H1 (cell line): ENCODE measurements at regions not wholly inside any gene's neighbourhood (a gene's known extent, or its start where the extent isn't known, plus 50 kb on each side); places are given as distances from the start of the nearest gene placed in this dataset.

Source experiments
- CTCF ChIA-PET: fragments of 300-600 bp; sonication (Branson Sonifier 250); formaldehyde crosslinking; loops from one replicate; lab custom pipeline; 2021; ENCODE audit not compliant: partially characterized antibody; lab: Charles Lee
- POLR2A ChIA-PET: fragments of 300-600 bp; sonication (Branson Sonifier 250); formaldehyde crosslinking; loops from one replicate; lab custom pipeline; 2021; ENCODE audit warnings: inconsistent platforms; ENCODE audit not compliant: partially characterized antibody; lab: Charles Lee
- DNase-seq, 2 experiments: peaks; one replicate each; pipeline versions ENCODE4 v3.0.0 to v3.0.0-alpha.2; 2010 to 2022; ENCODE audit warnings: low spot score in 2 of 2, low read depth in 1 of 2, mixed read lengths in 1 of 2
- FAIRE-seq: peaks from 2 replicates; lab custom pipeline; 2011; peaks lifted over from hg19 to GRCh38; lab: Jason Lieb, UNC
- H2AFZ ChIP-seq: 2 replicates; pipeline ENCODE4 v1.8.1; 2012; ENCODE audit warnings: low read length, inconsistent platforms
- H2AK5ac ChIP-seq: 2 replicates; pipeline ENCODE4 v1.6.1; 2013; ENCODE audit warnings: low read depth, low read length
- H2BK120ac ChIP-seq: replicated peaks from 2 replicates; pipeline ENCODE3; 2013; ENCODE audit warnings: low read depth, low read length, inconsistent platforms
- H2BK12ac ChIP-seq: 2 replicates; pipeline ENCODE4 v1.6.1; 2013; ENCODE audit warnings: low read depth, low read length
- H2BK15ac ChIP-seq: 2 replicates; pipeline ENCODE4 v1.6.1; 2013; ENCODE audit warnings: low read length
- H2BK20ac ChIP-seq: 2 replicates; pipeline ENCODE4 v1.6.1; 2013; ENCODE audit warnings: low read length
- H2BK5ac ChIP-seq: 2 replicates; pipeline ENCODE4 v1.6.1; 2013; ENCODE audit warnings: low read depth, low read length
- H3K14ac ChIP-seq: 2 replicates; pipeline ENCODE4 v1.6.1; 2013; ENCODE audit warnings: inconsistent platforms; ENCODE audit not compliant: insufficient read length
- H3K18ac ChIP-seq: 2 replicates; pipeline ENCODE4 v1.6.1; 2013; ENCODE audit warnings: low read length; ENCODE audit errors: extremely low read depth
- H3K23ac ChIP-seq: 2 replicates; pipeline ENCODE4 v1.6.1; 2013; ENCODE audit warnings: inconsistent platforms; ENCODE audit not compliant: insufficient read length
- H3K23me2 ChIP-seq: 2 replicates; pipeline ENCODE4 v1.6.1; 2013; ENCODE audit warnings: low read depth, low read length
- H3K27ac ChIP-seq: 2 replicates; pipeline ENCODE4 v1.6.1; 2011; ENCODE audit warnings: low read depth, low read length, inconsistent platforms
- H3K27me3 ChIP-seq, 4 experiments: replicated peaks in 1 of 4; 1 replicate in 1 of 4; 2 replicates in 3 of 4; pipeline versions ENCODE4 v1.6.1 to v1.8.1; 2011 to 2013; ENCODE audit warnings: low read length in 3 of 4, mild to moderate bottlenecking in 3 of 4, inconsistent platforms in 2 of 4, mixed read lengths in 2 of 4, moderate library complexity in 1 of 4; ENCODE audit not compliant: control insufficient read depth in 3 of 4, insufficient read depth in 3 of 4; ENCODE audit errors: extremely low read depth in 1 of 4
- H3K36me3 ChIP-seq, 4 experiments: 2 replicates each; pipeline versions ENCODE4 v1.6.1 to v1.8.1; 2011 to 2013; ENCODE audit warnings: mild to moderate bottlenecking in 4 of 4, low read length in 3 of 4, moderate library complexity in 2 of 4, control low read depth in 1 of 4, inconsistent platforms in 1 of 4; ENCODE audit not compliant: insufficient read depth in 4 of 4, control insufficient read depth in 2 of 4
- H3K4ac ChIP-seq: replicated peaks from 2 replicates; pipeline ENCODE3; 2013; ENCODE audit warnings: low read length, low read depth, mixed read lengths, inconsistent platforms; ENCODE audit not compliant: insufficient read length
- H3K4me1 ChIP-seq, 4 experiments: replicated peaks in 1 of 4; 1 replicate in 1 of 4; 2 replicates in 3 of 4; pipeline versions ENCODE4 v1.6.1 to v1.8.1; 2011 to 2013; ENCODE audit warnings: low read length in 3 of 4, inconsistent platforms in 2 of 4, mixed read lengths in 1 of 4; ENCODE audit not compliant: insufficient read depth in 4 of 4, control insufficient read depth in 3 of 4
- H3K4me2 ChIP-seq, 2 experiments: 2 replicates each; pipeline versions ENCODE4 v1.6.1 to v1.8.1; 2011 to 2013; ENCODE audit warnings: low read depth in 2 of 2, low read length in 2 of 2, control low read depth in 1 of 2, inconsistent platforms in 1 of 2, mild to moderate bottlenecking in 1 of 2; ENCODE audit not compliant: insufficient read depth in 1 of 2
- H3K4me3 ChIP-seq, 4 experiments: fragments of 200-600, 300-600 bp in 1 of 4; sonication (generic), shearing (Covaris generic), sonication (Bioruptor Twin) in 1 of 4; 2 replicates each; pipeline versions ENCODE4 v1.5.1 to v1.8.1; 2011 to 2016; ENCODE audit warnings: low read length in 4 of 4, low read depth in 3 of 4, control low read depth in 2 of 4, inconsistent platforms in 2 of 4, mild to moderate bottlenecking in 2 of 4, mixed read lengths in 1 of 4, moderate library complexity in 1 of 4; ENCODE audit not compliant: insufficient read depth in 2 of 4; ENCODE audit errors: extremely low read depth in 1 of 4
- H3K56ac ChIP-seq: replicated peaks from 2 replicates; pipeline ENCODE3; 2013; ENCODE audit warnings: low read depth, mild to moderate bottlenecking, mixed read lengths, low read length, inconsistent platforms; ENCODE audit not compliant: insufficient read length
- H3K79me1 ChIP-seq: 2 replicates; pipeline ENCODE4 v1.6.1; 2013; ENCODE audit warnings: low read depth, low read length, control low read depth
- H3K79me2 ChIP-seq, 2 experiments: 2 replicates each; pipeline versions ENCODE4 v1.6.1 to v1.8.1; 2012 to 2013; ENCODE audit warnings: low read length in 2 of 2, mild to moderate bottlenecking in 2 of 2, inconsistent platforms in 1 of 2; ENCODE audit not compliant: insufficient read depth in 2 of 2, control insufficient read depth in 1 of 2
- H3K9ac ChIP-seq, 4 experiments: replicated peaks in 1 of 4; 1 replicate in 1 of 4; 2 replicates in 3 of 4; pipeline versions ENCODE4 v1.6.1 to v1.8.1; 2011 to 2013; ENCODE audit warnings: low read depth in 3 of 4, low read length in 3 of 4, control low read depth in 2 of 4, mild to moderate bottlenecking in 2 of 4, moderate library complexity in 2 of 4, inconsistent platforms in 1 of 4; ENCODE audit errors: extremely low read depth in 1 of 4
- H3K9me3 ChIP-seq, 2 experiments: 2 replicates each; pipeline versions ENCODE4 v1.6.1 to v1.8.1; 2012 to 2013; ENCODE audit warnings: mild to moderate bottlenecking in 2 of 2, moderate library complexity in 2 of 2, control low read depth in 1 of 2, inconsistent platforms in 1 of 2, low read depth in 1 of 2, low read length in 1 of 2, mixed read lengths in 1 of 2; ENCODE audit not compliant: insufficient read depth in 2 of 2
- H4K20me1 ChIP-seq, 2 experiments: replicated peaks in 1 of 2; 2 replicates each; pipeline versions ENCODE3 to v1.8.1; 2011 to 2013; ENCODE audit warnings: inconsistent platforms in 2 of 2, low read length in 2 of 2, mild to moderate bottlenecking in 1 of 2; ENCODE audit not compliant: insufficient read depth in 2 of 2, control insufficient read depth in 1 of 2
- H4K5ac ChIP-seq: 2 replicates; pipeline ENCODE4 v1.6.1; 2013; ENCODE audit warnings: low read length, low read depth, mixed read lengths, inconsistent platforms; ENCODE audit not compliant: insufficient read length
- H4K8ac ChIP-seq: 2 replicates; pipeline ENCODE4 v1.8.0; 2013; ENCODE audit warnings: mild to moderate bottlenecking, moderate library complexity, low read length, inconsistent platforms; ENCODE audit not compliant: insufficient read depth; ENCODE audit errors: extremely low read depth
- H4K91ac ChIP-seq: replicated peaks from 2 replicates; pipeline ENCODE3; 2013; ENCODE audit warnings: low read length, mixed read lengths, inconsistent platforms; ENCODE audit not compliant: insufficient read length
- BCL11A ChIP-seq, 2 experiments: IDR thresholded peaks; one replicate each; pipeline ENCODE4 v1.6.1; 2011; ENCODE audit warnings: low read depth in 2 of 2, low read length in 2 of 2, mild to moderate bottlenecking in 2 of 2
- HDAC2 ChIP-seq, 2 experiments: fragments of 300-600 bp in 1 of 2; sonication (generic) in 1 of 2; IDR thresholded peaks; 2 replicates each; pipeline ENCODE4 v1.6.1; 2011 to 2012; ENCODE audit warnings: low read depth in 2 of 2, low read length in 2 of 2, mild to moderate bottlenecking in 2 of 2, moderate library complexity in 2 of 2, borderline replicate concordance in 1 of 2, inconsistent platforms in 1 of 2
- HDAC6 ChIP-seq: IDR thresholded peaks from one replicate; pipeline ENCODE4 v1.7.1; 2012; ENCODE audit warnings: low read depth, mild to moderate bottlenecking, inconsistent platforms, low read length, moderate library complexity
- MAFK ChIP-seq: IDR thresholded peaks from 2 replicates; pipeline ENCODE4 v1.6.1; 2012; ENCODE audit warnings: low read depth, mild to moderate bottlenecking, improper control_type of control experiment, low read length
- RAD21 ChIP-seq, 2 experiments: IDR thresholded peaks in 1 of 2; conservative IDR thresholded peaks in 1 of 2; 2 replicates each; pipeline ENCODE4 v1.6.1; 2011; ENCODE audit warnings: low read depth in 2 of 2, low read length in 2 of 2, improper control_type of control experiment in 1 of 2, inconsistent platforms in 1 of 2, mild to moderate bottlenecking in 1 of 2, moderate library complexity in 1 of 2
- SIN3A ChIP-seq, 2 experiments: IDR thresholded peaks in 1 of 2; conservative IDR thresholded peaks in 1 of 2; 2 replicates each; pipeline ENCODE4 v1.6.1; 2011 to 2012; ENCODE audit warnings: low read length in 2 of 2, improper control_type of control experiment in 1 of 2, low read depth in 1 of 2, mild to moderate bottlenecking in 1 of 2
- TCF12 ChIP-seq: IDR thresholded peaks from 2 replicates; pipeline ENCODE4 v1.6.1; 2011; ENCODE audit warnings: low read depth, mild to moderate bottlenecking, low read length
- TEAD4 ChIP-seq: IDR thresholded peaks from 2 replicates; pipeline ENCODE4 v1.6.1; 2012; ENCODE audit warnings: low read depth, low read length, inconsistent platforms, mixed read lengths
- YY1 ChIP-seq: IDR thresholded peaks from 2 replicates; pipeline ENCODE4 v1.6.1; 2011; ENCODE audit warnings: low read depth, mild to moderate bottlenecking, low read length
- WGBS, 2 experiments: shearing (Covaris generic) in 1 of 2; methylation state at CpG; one replicate each; pipeline versions ENCODE4 v1.1.6 to v1.1.7; 2013 to 2015; ENCODE audit warnings: low lambda C conversion rate in 2 of 2, mixed read lengths in 2 of 2, inconsistent platforms in 1 of 2, low coverage in 1 of 2, missing lambda C conversion rate in 1 of 2; ENCODE audit not compliant: insufficient replicate concordance in 2 of 2, insufficient coverage in 1 of 2, insufficient read length in 1 of 2; ENCODE audit errors: extremely low coverage in 1 of 2, missing lambda C conversion rate in 1 of 2; 5-methylcytosine and 5-hydroxymethylcytosine counted together

GRCh38 chr5:112646139-112646936 lies 91.3 kb upstream of the APC start:
- H2AK5ac ChIP-seq, result no peak overlapping the region
- H4K20me1 ChIP-seq, result no peaks in the 10 kb centered on the region
- no peak overlapping the region for H2BK120ac ChIP-seq
- no peak overlapping the region for H3K4me2 ChIP-seq
- H2BK5ac ChIP-seq, result no peak overlapping the region
- H4K5ac ChIP-seq, result no peak overlapping the region
- H2AFZ ChIP-seq, result no peak overlapping the region
- no peaks in the 10 kb centered on the region for H3K9me3 ChIP-seq
- H4K8ac ChIP-seq, result no peak overlapping the region
- no peaks in the 10 kb centered on the region for H3K36me3 ChIP-seq
- H2BK12ac ChIP-seq, result no peak overlapping the region; the same call in 1 of the 2 replicates
- no peak for FAIRE-seq
- no peak overlapping the region for H3K14ac ChIP-seq
- H3K4me1 ChIP-seq, result no peaks in the 10 kb centered on the region; a peak in 1 of 7 replicates
- POLR2A ChIA-PET, result interaction anchor here (0.9 kb wide), 1 partner anchor 215 kb away, joined by 4 read pairs; the partner anchor contains the start of gene SRP19
- no peaks in the 10 kb centered on the region for H3K79me2 ChIP-seq
- H3K56ac ChIP-seq, result no peak overlapping the region
- no peak overlapping the region for H3K4ac ChIP-seq
- H3K23ac ChIP-seq, result no peak overlapping the region
- H3K18ac ChIP-seq, result no peak overlapping the region
- H2BK20ac ChIP-seq, result no peak overlapping the region
- no peak overlapping the region for H4K91ac ChIP-seq
- no peak overlapping the region for H3K4me3 ChIP-seq
- no peaks in the 10 kb centered on the region for H3K27me3 ChIP-seq
- whole genome bisulfite sequencing, 2 experiments, result 92% methylated on average over 4 of the region's 4 CpGs; no CpG with 5 or more reads in 1 of the 2 experiments
- H3K79me1 ChIP-seq, result no peaks in the 10 kb centered on the region
- CTCF ChIA-PET, result interaction anchor here (0.8 to 1.3 kb wide), 2 partner anchors 112 to 194 kb away, joined by 3 to 5 read pairs; no protein-coding TSS in a partner anchor
- no peak for DNase-seq
- no peaks in the 10 kb centered on the region for H3K23me2 ChIP-seq
- H3K27ac ChIP-seq, result no peak overlapping the region
- no peak overlapping the region for H2BK15ac ChIP-seq
- no peak overlapping the region for H3K9ac ChIP-seq
- TF ChIP-seq TCF12, result no peak
- no peak for TF ChIP-seq TEAD4
- no peak for TF ChIP-seq BCL11A (IDR thresholded peaks at IDR 0.05; ENCODE audit: low read depth in 2 of 2, low read length in 2 of 2)
- TF ChIP-seq HDAC2 (IDR thresholded peaks at IDR 0.05; ENCODE audit: borderline replicate concordance in 1 of 2, low read depth in 2 of 2, low read length in 2 of 2), result no peak
- TF ChIP-seq SIN3A (conservative IDR thresholded peaks at IDR 0.05 in 1 of 2, IDR thresholded peaks at IDR 0.05 in 1 of 2; ENCODE audit: low read depth in 1 of 2, low read length in 2 of 2), result no peak
- no peak for TF ChIP-seq HDAC6
- no peak for TF ChIP-seq RAD21 (IDR thresholded peaks at IDR 0.05 in 1 of 2, conservative IDR thresholded peaks at IDR 0.05 in 1 of 2; ENCODE audit: low read depth in 2 of 2, low read length in 2 of 2)
- no peak for TF ChIP-seq MAFK
- TF ChIP-seq YY1, result no peak
